HG03432 (cell line): ENCODE measurements at regions not wholly inside any gene's neighbourhood (a gene's known extent, or its start where the extent isn't known, plus 50 kb on each side); places are given as distances from the start of the nearest gene placed in this dataset.

ENCODE experiments used
- ATAC-seq: cut with Tn5 transposase; IDR thresholded peaks from one replicate; pipeline ENCODE4 v1.9.1; 2021; ENCODE audit warnings: mild to moderate bottlenecking, moderate library complexity; ENCODE audit not compliant: unreplicated experiment

GRCh38 chr2:145194673-145195072 lies 674.8 kb upstream of the ZEB2 start:
- no peak for ATAC-seq

- no peak for ATAC-seq
Observed at GRCh38 chr2:145190031-145190703, 670.2 kb upstream of the ZEB2 start.

- no peak for ATAC-seq
Observed at GRCh38 chr2:145186303-145186702, 666.4 kb upstream of the ZEB2 start.

- ATAC-seq, result no peak
Observed at GRCh38 chr2:145185696-145186095, 665.8 kb upstream of the ZEB2 start.

- ATAC-seq, result no peak
Observed at GRCh38 chr2:145184741-145185651, 665.1 kb upstream of the ZEB2 start.

GRCh38 chr2:145169285-145169684 lies 649.4 kb upstream of the ZEB2 start:
- no peak for ATAC-seq

- no peak for ATAC-seq
Observed at GRCh38 chr2:145168091-145168490, 648.2 kb upstream of the ZEB2 start.

- ATAC-seq, result no peak
Observed at GRCh38 chr2:145166731-145167302, 646.9 kb upstream of the ZEB2 start.

- no peak for ATAC-seq
Observed at GRCh38 chr2:145161656-145162055, 641.7 kb upstream of the ZEB2 start.

- ATAC-seq, result no peak
Observed at GRCh38 chr2:145160855-145161254, 640.9 kb upstream of the ZEB2 start.

GRCh38 chr2:145159676-145160075 lies 639.8 kb upstream of the ZEB2 start:
- no peak for ATAC-seq

GRCh38 chr2:145157741-145158591 lies 638.0 kb upstream of the ZEB2 start:
- no peak for ATAC-seq

GRCh38 chr2:145157036-145157675 lies 637.2 kb upstream of the ZEB2 start:
- ATAC-seq, result no peak

- no peak for ATAC-seq
Observed at GRCh38 chr2:145156199-145156598, 636.3 kb upstream of the ZEB2 start.

GRCh38 chr2:145155196-145155595 lies 635.3 kb upstream of the ZEB2 start:
- ATAC-seq, result no peak

GRCh38 chr2:145154731-145155130 lies 634.8 kb upstream of the ZEB2 start:
- no peak for ATAC-seq

- no peak for ATAC-seq
Observed at GRCh38 chr2:145146691-145147090, 626.8 kb upstream of the ZEB2 start.

GRCh38 chr2:145144131-145144728 lies 624.3 kb upstream of the ZEB2 start:
- no peak for ATAC-seq

- ATAC-seq, result no peak
Observed at GRCh38 chr2:145141981-145142380, 622.1 kb upstream of the ZEB2 start.

GRCh38 chr2:145140658-145141057 lies 620.7 kb upstream of the ZEB2 start:
- no peak for ATAC-seq
